ACC112 (cell line): ENCODE measurements at regions not wholly inside any gene's neighbourhood (a gene's known extent, or its start where the extent isn't known, plus 50 kb on each side); places are given as distances from the start of the nearest gene placed in this dataset.

Experiments used
- H2AFZ ChIP-seq: fragments of 200-600 bp; sonication (generic); one replicate; pipeline ENCODE4 v1.6.0; 2017; ENCODE audit warnings: antibody characterized with exemption, low read length; ENCODE audit not compliant: unreplicated experiment
- H3K27ac ChIP-seq: fragments of 200-600 bp; sonication (generic); 2 replicates; pipeline ENCODE4 v1.5.1; 2014; ENCODE audit warnings: low read depth, mild to moderate bottlenecking, antibody characterized with exemption, low read length, moderate library complexity
- H3K27me3 ChIP-seq: fragments of 200-600 bp; sonication (generic); 2 replicates; pipeline ENCODE4 v1.6.1; 2014; ENCODE audit warnings: mild to moderate bottlenecking, antibody characterized with exemption, low read length, moderate library complexity, mixed read lengths; ENCODE audit not compliant: insufficient read depth
- H3K36me3 ChIP-seq: fragments of 200-600 bp; sonication (generic); 2 replicates; pipeline ENCODE4 v1.6.1; 2016; ENCODE audit warnings: mild to moderate bottlenecking, antibody characterized with exemption, low read length, moderate library complexity, mixed read lengths; ENCODE audit not compliant: insufficient read depth
- H3K4me1 ChIP-seq: fragments of 200-600 bp; sonication (generic); one replicate; pipeline ENCODE4 v1.6.1; 2016; ENCODE audit warnings: low read length, mixed read lengths; ENCODE audit not compliant: insufficient read depth, unreplicated experiment, control insufficient read depth
- H3K4me3 ChIP-seq: fragments of 200-600 bp; sonication (generic); 2 replicates; pipeline ENCODE4 v1.5.1; 2014; ENCODE audit warnings: mild to moderate bottlenecking, low read depth, low read length
- H3K79me2 ChIP-seq: fragments of 200-600 bp; sonication (generic); one replicate; pipeline ENCODE4 v1.6.0; 2016; ENCODE audit warnings: low read length; ENCODE audit not compliant: control insufficient read depth, unreplicated experiment, insufficient read depth

DNA sequence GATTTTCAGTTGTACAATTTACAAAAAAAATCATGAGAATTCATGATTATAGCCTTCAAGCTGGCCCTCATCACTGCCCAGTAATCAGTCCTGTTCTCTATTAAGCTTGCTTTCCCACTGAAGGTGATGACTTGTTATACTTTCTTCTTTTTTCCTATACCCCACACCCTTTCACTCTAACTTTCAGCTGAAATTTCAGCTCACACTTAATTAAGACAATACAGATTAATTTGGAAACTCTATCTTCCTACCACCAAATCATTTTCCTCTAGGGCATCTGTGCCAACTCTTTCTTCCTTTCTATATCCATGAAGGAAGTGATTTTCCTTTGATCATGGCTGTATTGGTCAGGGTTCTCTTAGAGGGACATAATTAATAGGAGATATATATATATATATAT is 449.9 kb downstream of the CD109 start:
- H3K79me2 ChIP-seq: no peaks in the 10 kb centered on the region
- H3K27me3 ChIP-seq: no peaks in the 10 kb centered on the region; the same call in 1 of the 2 replicates
- H3K4me1 ChIP-seq: no peaks in the 10 kb centered on the region
- H2AFZ ChIP-seq: no peak overlapping the region
- no peak overlapping the region for H3K4me3 ChIP-seq
- no peaks in the 10 kb centered on the region for H3K36me3 ChIP-seq
- H3K27ac ChIP-seq: no peak overlapping the region

DNA sequence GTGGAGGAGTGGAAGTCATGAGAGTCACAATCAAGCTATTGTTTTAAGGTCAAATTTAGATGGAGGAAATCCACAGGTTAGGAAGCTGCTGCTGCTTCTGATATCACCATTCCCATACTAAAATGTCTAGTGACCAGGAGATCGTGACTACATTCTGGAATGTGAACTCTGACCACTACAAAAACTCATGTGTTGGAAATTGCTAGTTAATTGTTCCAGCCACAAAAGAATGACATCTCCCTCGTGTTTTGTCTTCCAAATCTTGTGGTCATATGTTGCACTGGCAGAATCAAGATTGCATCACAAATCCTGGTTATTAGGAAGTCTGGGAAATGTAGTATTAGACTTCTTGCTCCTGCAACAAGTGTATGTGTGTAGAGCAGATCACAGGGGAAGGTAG is 441.9 kb downstream of the CD109 start:
- Histone ChIP-seq H3K27me3 (no peaks in the 10 kb centered on the region; the same call in none of the 2 replicates), H2AFZ (peak overlapping the region; percentile 58), H3K27ac (0 out of 2 replicates have a peak overlapping the region, but pooled peaks have one; percentile 4), H3K79me2 (no peaks in the 10 kb centered on the region), H3K4me1 (peaks cover 4% of the 10 kb centered on the region), H3K4me3 (peak overlapping the region; percentile 12; the same call in 1 of the 2 replicates), H3K36me3 (no peaks in the 10 kb centered on the region)

DNA sequence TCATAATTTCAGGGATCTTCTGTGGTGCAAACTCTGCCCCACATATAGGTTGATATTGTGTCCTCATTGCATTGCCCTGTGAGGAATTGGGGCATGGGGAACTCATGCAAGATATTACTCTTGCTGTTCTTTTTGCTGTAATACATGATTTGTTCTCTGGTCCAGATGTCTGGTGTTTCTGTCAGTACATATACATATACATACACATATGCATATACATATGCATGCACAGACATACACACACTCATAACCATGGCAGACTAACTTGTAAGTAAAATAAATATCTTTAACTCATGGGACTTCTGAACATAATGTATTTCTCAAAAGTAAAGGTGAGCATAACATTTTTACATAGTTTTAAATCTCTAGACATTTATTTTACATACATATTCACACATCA is 438.3 kb downstream of the CD109 start:
- Histone ChIP-seq H3K79me2 (no peaks in the 10 kb centered on the region), H2AFZ (no peak overlapping the region), H3K36me3 (no peaks in the 10 kb centered on the region), H3K4me1 (peaks cover 4% of the 10 kb centered on the region), H3K4me3 (no peak overlapping the region), H3K27me3 (no peaks in the 10 kb centered on the region; the same call in 1 of the 2 replicates), H3K27ac (no peak overlapping the region)

DNA sequence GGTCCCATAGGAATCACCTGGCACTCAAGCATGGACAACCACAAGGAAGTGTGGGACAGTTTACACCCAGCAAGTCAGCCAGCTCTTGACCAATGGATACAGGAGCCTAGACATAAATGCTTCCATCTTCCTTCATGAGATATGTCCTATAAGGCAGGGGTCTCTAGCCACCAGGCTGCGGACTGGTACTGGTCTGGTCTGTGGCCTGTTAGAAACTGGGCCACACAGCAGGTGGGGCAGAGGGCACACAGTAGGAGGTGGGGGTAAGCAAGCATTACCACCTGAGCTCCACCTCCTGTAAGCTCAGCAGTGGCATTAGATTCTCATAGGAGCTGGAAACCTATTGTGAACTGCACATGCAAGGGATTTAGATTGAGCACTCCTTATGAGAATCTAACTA is 437.1 kb downstream of the CD109 start:
- Histone ChIP-seq H3K4me3 (no peak overlapping the region), H3K27ac (no peak overlapping the region), H3K27me3 (peaks cover 7% of the 10 kb centered on the region), H3K36me3 (no peaks in the 10 kb centered on the region), H3K4me1 (peaks cover 4% of the 10 kb centered on the region), H2AFZ (no peak overlapping the region), H3K79me2 (no peaks in the 10 kb centered on the region)

DNA sequence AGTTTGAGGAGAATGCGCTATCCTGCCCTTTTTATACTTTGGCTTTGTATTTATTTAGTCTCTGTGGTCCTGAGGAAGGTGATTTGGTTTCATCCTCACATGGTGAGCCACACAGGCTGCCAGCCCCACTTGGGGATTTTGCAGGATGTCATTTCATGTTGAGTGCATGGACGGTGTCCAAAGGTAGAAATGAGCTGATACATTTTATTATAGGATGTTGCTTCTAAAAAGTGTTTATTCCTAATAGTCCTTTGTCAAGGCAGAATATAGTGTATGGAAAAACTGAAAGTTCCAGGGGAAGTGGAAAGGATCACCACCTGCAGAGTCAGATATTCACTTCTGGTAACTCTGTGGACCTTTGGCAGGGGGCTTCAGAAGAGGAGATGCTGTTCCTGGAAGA is 434.6 kb downstream of the CD109 start:
- Histone ChIP-seq H2AFZ (no peak overlapping the region), H3K4me1 (no peaks in the 10 kb centered on the region), H3K4me3 (no peak overlapping the region), H3K27ac (no peak overlapping the region), H3K36me3 (no peaks in the 10 kb centered on the region), H3K79me2 (no peaks in the 10 kb centered on the region), H3K27me3 (peaks cover 11% of the 10 kb centered on the region)

DNA sequence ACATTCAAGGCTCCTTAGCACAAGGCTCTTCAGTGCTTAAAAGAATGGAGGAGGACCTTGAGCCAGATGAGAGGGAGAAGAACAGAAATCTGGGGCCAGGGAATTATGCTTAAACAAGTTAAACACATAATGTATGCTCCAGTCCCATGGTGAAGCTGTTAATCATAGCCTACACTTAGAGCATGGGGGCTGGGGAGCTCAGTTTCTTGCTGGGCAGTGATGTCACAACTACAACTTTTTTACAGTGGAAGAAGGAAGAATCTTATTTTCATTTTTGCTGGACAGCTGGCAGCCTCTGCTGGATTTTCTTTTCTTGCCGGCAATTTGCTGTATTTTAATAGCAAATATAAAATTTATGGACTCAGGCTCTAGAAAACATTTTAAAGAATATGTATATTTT is 432.5 kb downstream of the CD109 start:
- Histone ChIP-seq H3K27me3 (peaks cover 17% of the 10 kb centered on the region), H3K79me2 (no peaks in the 10 kb centered on the region), H3K27ac (no peak overlapping the region), H3K4me3 (no peak overlapping the region), H3K36me3 (no peaks in the 10 kb centered on the region), H2AFZ (no peak overlapping the region), H3K4me1 (no peaks in the 10 kb centered on the region)

DNA sequence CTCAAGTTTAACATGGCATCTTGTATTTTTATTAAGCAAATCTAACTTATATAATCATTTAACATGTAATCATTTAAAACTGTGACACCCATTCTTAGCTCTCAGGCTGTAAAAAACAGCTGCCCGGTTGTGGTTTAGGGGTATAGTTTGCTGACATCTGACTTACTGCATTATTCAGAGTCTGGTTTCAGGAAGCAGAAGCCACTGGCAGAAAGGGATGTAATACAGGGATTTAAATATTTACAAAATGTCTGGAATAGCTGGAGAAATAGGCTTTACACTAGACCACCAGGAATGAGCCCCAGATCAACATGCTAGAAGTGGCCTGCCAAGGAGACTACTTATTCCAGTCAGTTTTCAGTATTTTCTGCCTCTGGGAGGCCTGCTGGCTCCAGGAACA is 421.1 kb downstream of the CD109 start:
- no peaks in the 10 kb centered on the region for H3K4me1 ChIP-seq
- no peak overlapping the region for H3K27ac ChIP-seq
- H3K36me3 ChIP-seq: no peaks in the 10 kb centered on the region
- no peak overlapping the region for H3K4me3 ChIP-seq
- no peaks in the 10 kb centered on the region for H3K79me2 ChIP-seq
- H2AFZ ChIP-seq: no peak overlapping the region
- peaks cover 5% of the 10 kb centered on the region; the same call in 1 of the 2 replicates for H3K27me3 ChIP-seq

DNA sequence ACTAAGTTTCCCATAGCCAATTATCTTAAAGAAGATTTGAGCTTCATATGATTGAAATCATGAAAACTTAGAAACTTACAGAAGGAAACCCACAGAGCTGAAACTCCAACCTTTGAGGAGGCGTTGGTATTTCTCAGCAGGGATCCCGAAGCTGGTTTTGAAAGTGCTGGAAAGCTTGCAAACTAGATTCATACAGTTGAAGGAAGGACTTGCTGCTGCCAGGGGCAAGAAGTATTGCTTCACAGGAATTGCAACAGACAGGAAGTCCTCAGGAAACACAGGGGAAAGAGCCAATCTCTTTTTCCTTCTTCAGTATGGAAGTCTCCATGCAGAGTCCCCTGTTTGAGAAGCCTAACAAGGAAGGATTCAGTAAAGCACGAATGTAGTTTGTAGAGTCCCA is 419.7 kb downstream of the CD109 start:
- no peaks in the 10 kb centered on the region for H3K4me1 ChIP-seq
- peaks cover 5% of the 10 kb centered on the region; the same call in 1 of the 2 replicates for H3K27me3 ChIP-seq
- H2AFZ ChIP-seq: no peak overlapping the region
- no peak overlapping the region for H3K4me3 ChIP-seq
- no peak overlapping the region for H3K27ac ChIP-seq
- H3K36me3 ChIP-seq: no peaks in the 10 kb centered on the region
- H3K79me2 ChIP-seq: no peaks in the 10 kb centered on the region

DNA sequence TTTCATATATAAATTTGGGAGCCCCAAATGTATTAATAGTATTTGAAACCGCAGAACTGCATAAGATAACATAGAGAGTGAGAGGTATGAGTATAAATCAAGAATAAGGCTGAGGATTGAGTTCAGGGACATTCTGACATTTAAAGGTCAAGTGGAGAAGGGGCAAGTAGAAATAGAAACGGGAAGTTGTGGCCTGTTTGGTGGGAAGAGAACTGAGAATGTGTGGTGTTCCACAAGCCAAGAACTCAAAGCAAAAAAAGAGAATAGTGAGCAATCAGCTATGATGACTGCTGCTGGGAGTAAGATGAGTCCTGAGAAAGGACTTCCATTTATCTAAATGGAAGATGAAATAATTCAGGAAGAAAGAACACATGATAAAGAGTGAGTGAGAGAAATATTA is 418.4 kb downstream of the CD109 start:
- Histone ChIP-seq H3K79me2 (no peaks in the 10 kb centered on the region), H3K36me3 (no peaks in the 10 kb centered on the region), H2AFZ (no peak overlapping the region), H3K4me1 (no peaks in the 10 kb centered on the region), H3K4me3 (no peak overlapping the region), H3K27ac (no peak overlapping the region), H3K27me3 (peaks cover 5% of the 10 kb centered on the region; the same call in 1 of the 2 replicates)

DNA sequence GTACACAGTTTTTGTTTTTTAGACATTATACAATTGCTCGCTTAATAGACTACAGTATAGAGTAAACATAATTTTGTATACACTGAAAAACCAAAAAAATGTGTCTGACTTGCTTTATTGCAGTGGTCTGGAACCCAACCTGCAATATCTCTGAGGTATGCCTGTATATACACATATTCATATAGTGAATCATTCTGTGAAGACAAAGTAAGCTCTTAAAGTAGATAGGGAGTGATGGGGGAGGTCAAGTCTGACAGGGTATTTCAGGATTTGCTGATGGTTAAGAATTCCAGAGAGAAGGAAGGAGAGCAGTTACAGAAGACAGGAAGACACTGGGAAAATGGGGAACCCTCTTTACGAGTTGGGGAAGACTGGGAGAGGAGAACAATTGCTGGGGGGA is 417.9 kb downstream of the CD109 start:
- Histone ChIP-seq H3K36me3 (no peaks in the 10 kb centered on the region), H3K27me3 (peaks cover 5% of the 10 kb centered on the region; the same call in 1 of the 2 replicates), H2AFZ (no peak overlapping the region), H3K27ac (no peak overlapping the region), H3K4me3 (no peak overlapping the region), H3K79me2 (no peaks in the 10 kb centered on the region), H3K4me1 (no peaks in the 10 kb centered on the region)

DNA sequence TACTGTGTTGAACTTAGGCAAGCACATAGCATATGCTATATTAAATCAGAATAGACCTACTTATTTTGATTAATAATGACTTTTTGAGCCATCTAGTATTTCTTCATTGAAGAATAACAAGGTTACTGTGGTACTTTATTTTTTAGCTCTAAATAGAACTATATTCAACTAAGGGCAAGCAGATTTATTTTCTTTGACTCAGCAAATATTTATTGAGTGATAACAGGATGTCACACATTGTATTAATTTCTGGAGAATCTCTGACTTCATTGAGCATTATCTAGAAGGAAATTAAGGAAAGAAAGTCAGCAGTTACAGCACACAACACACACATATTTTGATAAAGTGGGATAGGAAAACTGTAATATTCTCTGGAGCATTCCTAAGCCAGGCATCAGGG is 407.4 kb downstream of the CD109 start:
- peaks cover 19% of the 10 kb centered on the region for H3K27me3 ChIP-seq

More for the DNA sequence above, 407.4 kb downstream of the CD109 start:
- Histone ChIP-seq H2AFZ (no peak overlapping the region), H3K27ac (no peak overlapping the region), H3K4me3 (no peak overlapping the region), H3K79me2 (no peaks in the 10 kb centered on the region), H3K4me1 (no peaks in the 10 kb centered on the region), H3K36me3 (no peaks in the 10 kb centered on the region)
